Prostate gland (tissue), 2 donors: ENCODE measurements at regions not wholly inside any gene's neighbourhood (a gene's known extent, or its start where the extent isn't known, plus 50 kb on each side); places are given as distances from the start of the nearest gene placed in this dataset.

Experiments used
- DNase-seq: peaks from one replicate; pipeline ENCODE4 v3.0.0-alpha.2; 2019; ENCODE audit warnings: low spot score
- H3K27ac ChIP-seq, 2 donors: fragments of 200-600 bp; sonication (generic); 2 replicates each; pipeline ENCODE4 v1.5.1; 2017 to 2019
- H3K27me3 ChIP-seq: fragments of 200-600 bp; sonication (generic); replicated peaks from 2 replicates; pipeline ENCODE4 v1.5.1; 2019; ENCODE audit not compliant: insufficient read depth
- H3K36me3 ChIP-seq, 2 donors: fragments of 200-600 bp; sonication (generic); 1 replicate in 1 of 2; 2 replicates in 1 of 2; pipeline versions ENCODE4 v1.5.1 to v1.8.1; 2017 to 2019
- H3K4me1 ChIP-seq: fragments of 200-600 bp; sonication (generic); replicated peaks from 2 replicates; pipeline ENCODE4 v1.5.1; 2019
- H3K4me3 ChIP-seq, 2 donors: fragments of 200-600 bp; sonication (generic); 2 replicates each; pipeline ENCODE4 v1.5.1; 2017 to 2019
- H3K9me3 ChIP-seq: fragments of 200-600 bp; sonication (generic); 2 replicates; pipeline ENCODE4 v1.5.1; 2017
- CTCF ChIP-seq, 4 experiments: fragments of 200-600 bp in 2 of 4; fragments of 450-650 bp in 2 of 4; sonication (generic) in 2 of 4; IDR thresholded peaks; 1 replicate in 3 of 4; 2 replicates in 1 of 4; pipeline ENCODE4 v1.5.1; 2016 to 2019; ENCODE audit warnings: antibody characterized with exemption in 4 of 4, mild to moderate bottlenecking in 2 of 4, moderate library complexity in 2 of 4
- POLR2A ChIP-seq: fragments of 450-650 bp; IDR thresholded peaks from one replicate; pipeline ENCODE4 v1.6.1; 2016; ENCODE audit warnings: antibody characterized with exemption, mild to moderate bottlenecking
- POLR2AphosphoS5 ChIP-seq: sonication (generic); formaldehyde crosslinking; IDR thresholded peaks from one replicate; pipeline ENCODE4 v1.6.1; 2017; ENCODE audit warnings: antibody characterized with exemption
- WGBS: methylation state at CpG from one replicate; pipeline ENCODE4 v1.1.5; 2018; 5-methylcytosine and 5-hydroxymethylcytosine counted together
- intact Hi-C: fragments of 100-400 bp; cut with DNase I; formaldehyde crosslinking; loops from one replicate; pipeline ENCODE4 v1.14.2; 2022

GRCh38 chr10:125605167-125605566 lies 77.8 kb downstream of the TEX36 start:
- no peaks in the 10 kb centered on the region for H3K4me1 ChIP-seq
- intact Hi-C loops = loop anchor here (10.0 kb wide), 1 partner anchor 160 kb away; no protein-coding TSS in a partner anchor
- no peaks in the 10 kb centered on the region for H3K36me3 ChIP-seq
- TF ChIP-seq POLR2AphosphoS5 (no peak), POLR2A (no peak), CTCF (IDR thresholded peaks at IDR 0.05) (no peak)
- 89% methylated on average over 4 of the region's 4 CpGs for WGBS
- no peaks in the 10 kb centered on the region for H3K27me3 ChIP-seq
- H3K9me3 ChIP-seq = no peaks in the 10 kb centered on the region
- H3K27ac ChIP-seq = no peak overlapping the region
- DNase-seq = no peak
- no peak overlapping the region for H3K4me3 ChIP-seq

GRCh38 chr10:125602825-125603224 lies 80.1 kb downstream of the TEX36 start:
- no peak for DNase-seq
- intact Hi-C loops = loop anchor here (10.0 kb wide), 1 partner anchor 158 kb away; no protein-coding TSS in a partner anchor
- no peaks in the 10 kb centered on the region for H3K36me3 ChIP-seq
- TF ChIP-seq POLR2A (no peak), POLR2AphosphoS5 (no peak)
- H3K4me1 ChIP-seq = no peaks in the 10 kb centered on the region
- WGBS = 81% methylated on average over 13 of the region's 13 CpGs
- H3K27me3 ChIP-seq = no peaks in the 10 kb centered on the region
- H3K27ac ChIP-seq = no peak overlapping the region
- H3K4me3 ChIP-seq = no peak overlapping the region
- no peaks in the 10 kb centered on the region for H3K9me3 ChIP-seq

GRCh38 chr10:125599194-125599593 lies 83.8 kb downstream of the TEX36 start:
- no peaks in the 10 kb centered on the region for H3K4me1 ChIP-seq
- H3K4me3 ChIP-seq = no peak overlapping the region
- H3K27ac ChIP-seq = no peak overlapping the region
- intact Hi-C loops = no loop called here
- H3K36me3 ChIP-seq = no peaks in the 10 kb centered on the region
- WGBS = 81% methylated on average over 4 of the region's 4 CpGs
- TF ChIP-seq CTCF (IDR thresholded peaks at IDR 0.05) (no peak), POLR2A (no peak), POLR2AphosphoS5 (no peak)
- no peak for DNase-seq
- H3K9me3 ChIP-seq = no peaks in the 10 kb centered on the region
- no peaks in the 10 kb centered on the region for H3K27me3 ChIP-seq

GRCh38 chr10:125595911-125596310 lies 87.1 kb downstream of the TEX36 start:
- no peaks in the 10 kb centered on the region for H3K4me1 ChIP-seq
- no peaks in the 10 kb centered on the region for H3K27me3 ChIP-seq
- H3K9me3 ChIP-seq = no peaks in the 10 kb centered on the region
- no peak for TF ChIP-seq CTCF (IDR thresholded peaks at IDR 0.05)
- TF ChIP-seq POLR2AphosphoS5 = no peak
- no peak for TF ChIP-seq POLR2A
- intact Hi-C loops = no loop called here
- H3K27ac ChIP-seq = no peak overlapping the region
- no peak overlapping the region for H3K4me3 ChIP-seq
- DNase-seq = no peak
- H3K36me3 ChIP-seq = no peaks in the 10 kb centered on the region

GRCh38 chr10:125593644-125594043 lies 89.3 kb downstream of the TEX36 start:
- no peak overlapping the region for H3K4me3 ChIP-seq
- TF ChIP-seq POLR2A = no peak
- no peak for TF ChIP-seq CTCF (IDR thresholded peaks at IDR 0.05)
- no peak for TF ChIP-seq POLR2AphosphoS5
- intact Hi-C loops = no loop called here

More at GRCh38 chr10:125593644-125594043, 89.3 kb downstream of the TEX36 start:
- no peak overlapping the region for H3K27ac ChIP-seq
- 86% methylated on average over 5 of the region's 5 CpGs for WGBS
- DNase-seq = no peak
- H3K9me3 ChIP-seq = no peaks in the 10 kb centered on the region
- H3K36me3 ChIP-seq = no peaks in the 10 kb centered on the region
- H3K4me1 ChIP-seq = no peaks in the 10 kb centered on the region
- no peaks in the 10 kb centered on the region for H3K27me3 ChIP-seq
